Psoas muscle (tissue), 7 donors: ENCODE measurements at regions not wholly inside any gene's neighbourhood (a gene's known extent, or its start where the extent isn't known, plus 50 kb on each side); places are given as distances from the start of the nearest gene placed in this dataset.

Source experiments
- ATAC-seq, 4 donors: fragments of 200-7000 bp; cut with Tn5 transposase; one replicate each; pipeline ENCODE4 v1.9.1; 2020; ENCODE audit warnings: moderate library complexity in 3 of 4, mild to moderate bottlenecking in 2 of 4
- DNase-seq, 2 donors: peaks; one replicate each; pipeline ENCODE4 v3.0.0-alpha.2; 2020
- H3K27ac ChIP-seq: fragments of 200-600 bp; one replicate; pipeline ENCODE4 v1.8.0; 2022
- H3K27me3 ChIP-seq, 3 donors: fragments of 200-600 bp in 1 of 3; one replicate each; pipeline versions ENCODE4 v1.6.1 to v1.8.0; 2013 to 2022; ENCODE audit warnings: low read length in 2 of 3, mild to moderate bottlenecking in 2 of 3, moderate library complexity in 1 of 3; ENCODE audit not compliant: insufficient read depth in 3 of 3
- H3K36me3 ChIP-seq, 2 donors: fragments of 200-600 bp in 1 of 2; one replicate each; pipeline versions ENCODE4 v1.6.1 to v1.8.0; 2013 to 2022; ENCODE audit warnings: low read depth in 1 of 2, mild to moderate bottlenecking in 1 of 2, moderate library complexity in 1 of 2; ENCODE audit not compliant: insufficient read depth in 1 of 2
- H3K4me1 ChIP-seq: fragments of 200-600 bp; one replicate; pipeline ENCODE4 v1.8.0; 2022
- H3K4me3 ChIP-seq: fragments of 200-600 bp; one replicate; pipeline ENCODE4 v1.8.0; 2022; ENCODE audit warnings: mild to moderate bottlenecking
- H3K9me3 ChIP-seq: fragments of 200-600 bp; one replicate; pipeline ENCODE4 v1.8.0; 2022
- CTCF ChIP-seq: fragments of 200-600 bp; IDR thresholded peaks from one replicate; pipeline ENCODE4 v1.8.0; 2022; ENCODE audit warnings: antibody characterized with exemption
- WGBS, 3 donors: extraction: QIAGEN DNeasy Blood & Tissue Kit; methylation state at CpG; one replicate each; pipeline versions ENCODE4 v1.1.6 to v1.1.7; 2013; 5-methylcytosine and 5-hydroxymethylcytosine counted together
- intact Hi-C, 2 donors: fragments of 100-400 bp; cut with DNase I; formaldehyde crosslinking; loops; one replicate each; pipeline versions ENCODE4 v1.11.0 to v1.14.2; 2022
- donor health status: healthy with polysubstance abuse.
- donor health status: DM: no; HTN: no; CAD: no; lungs with moderate emphysema.
- donor health status: Bipolar disorder and iron deficiency.
- donor health status: healthy.
- donor health status: DM: yes; HTN: yes; CAD: no.
- donor health status: DM: no; HTN: no; CAD: no.
- donor health status: DM: yes; HTN: yes; CAD: no.

DNA sequence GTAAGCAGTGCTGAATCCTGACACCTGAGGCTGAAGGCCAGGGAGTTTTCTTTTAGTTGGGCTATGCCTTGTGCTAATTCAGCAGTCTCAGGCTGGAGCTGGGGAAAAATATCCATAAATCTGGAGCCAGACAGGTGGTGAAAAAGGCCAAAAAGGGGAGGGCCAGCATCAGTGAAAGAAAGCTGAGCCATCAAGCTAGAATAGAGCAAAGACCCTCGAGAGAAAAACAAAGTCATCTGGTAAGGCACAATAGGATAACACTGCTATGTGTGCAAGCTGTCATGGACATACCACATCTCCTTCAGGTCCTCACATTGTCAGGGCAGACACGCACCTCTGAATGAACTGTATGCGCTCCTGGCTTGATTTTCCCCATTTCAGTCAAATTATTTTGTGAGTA lies 687.9 kb downstream of the SQOR start:
- intact Hi-C loops = no loop called here
- no peak for TF ChIP-seq CTCF
- ATAC-seq (no peak), DNase-seq (no peak)
- H3K4me3 ChIP-seq = no peak overlapping the region
- H3K27ac ChIP-seq = no peak overlapping the region
- no peaks in the 10 kb centered on the region for H3K9me3 ChIP-seq
- no peaks in the 10 kb centered on the region for H3K4me1 ChIP-seq
- peaks cover 0 to 3% (median 0%) of the 10 kb centered on the region in 3 donors for H3K27me3 ChIP-seq
- 65 to 71% (median 71%) methylated on average over 3 of the region's 3 CpGs for WGBS, 3 donors
- no peaks in the 10 kb centered on the region for H3K36me3 ChIP-seq

- Histone ChIP-seq H3K4me3 (no peak overlapping the region), H3K4me1 (no peaks in the 10 kb centered on the region), H3K27me3 (peaks cover 0 to 3% (median 0%) of the 10 kb centered on the region in 3 donors), H3K36me3 (no peaks in the 10 kb centered on the region), H3K9me3 (no peaks in the 10 kb centered on the region), H3K27ac (no peak overlapping the region)
- intact Hi-C loops = no loop called here
- ATAC-seq (no peak), DNase-seq (no peak)
- TF ChIP-seq CTCF = no peak
These were observed 691.3 kb downstream of the SQOR start for GRCh38 chr15:46326173-46326572.

- Histone ChIP-seq H3K27ac (no peak overlapping the region), H3K27me3 (no peaks in the 10 kb centered on the region), H3K9me3 (no peaks in the 10 kb centered on the region), H3K36me3 (no peaks in the 10 kb centered on the region), H3K4me1 (no peaks in the 10 kb centered on the region), H3K4me3 (no peak overlapping the region)
- intact Hi-C loops = no loop called here
- DNase-seq = no peak
- ATAC-seq = no peak
- TF ChIP-seq CTCF = no peak
- 89 to 98% (median 97%) methylated on average over 1 of the region's 1 CpG for WGBS, 3 donors
These were observed 694.0 kb downstream of the SQOR start for GRCh38 chr15:46328821-46329220.

GRCh38 chr15:46329876-46330275 lies 695.0 kb downstream of the SQOR start:
- DNase-seq = no peak
- H3K27me3 ChIP-seq = no peaks in the 10 kb centered on the region
- H3K4me1 ChIP-seq = no peaks in the 10 kb centered on the region
- H3K4me3 ChIP-seq = no peak overlapping the region
- no peak for ATAC-seq
- H3K36me3 ChIP-seq = no peaks in the 10 kb centered on the region
- intact Hi-C loops = no loop called here
- no peak for TF ChIP-seq CTCF
- no peak overlapping the region for H3K27ac ChIP-seq
- WGBS, 3 donors = 79 to 86% (median 81%) methylated on average over 1 of the region's 1 CpG
- no peaks in the 10 kb centered on the region for H3K9me3 ChIP-seq

- no peak overlapping the region for H3K27ac ChIP-seq
- no peaks in the 10 kb centered on the region for H3K9me3 ChIP-seq
- ATAC-seq = no peak
These were observed 696.7 kb downstream of the SQOR start for GRCh38 chr15:46331546-46331945.

More at GRCh38 chr15:46331546-46331945, 696.7 kb downstream of the SQOR start:
- no peaks in the 10 kb centered on the region for H3K4me1 ChIP-seq
- no peak for TF ChIP-seq CTCF
- no peaks in the 10 kb centered on the region for H3K27me3 ChIP-seq
- no peak overlapping the region for H3K4me3 ChIP-seq
- no peak for DNase-seq
- intact Hi-C loops = no loop called here
- no peaks in the 10 kb centered on the region for H3K36me3 ChIP-seq
